ENCODE measurements at regions not wholly inside any gene's neighbourhood (a gene's known extent, or its start where the extent isn't known, plus 50 kb on each side); places are given as distances from the start of the nearest gene placed in this dataset.

DNA sequence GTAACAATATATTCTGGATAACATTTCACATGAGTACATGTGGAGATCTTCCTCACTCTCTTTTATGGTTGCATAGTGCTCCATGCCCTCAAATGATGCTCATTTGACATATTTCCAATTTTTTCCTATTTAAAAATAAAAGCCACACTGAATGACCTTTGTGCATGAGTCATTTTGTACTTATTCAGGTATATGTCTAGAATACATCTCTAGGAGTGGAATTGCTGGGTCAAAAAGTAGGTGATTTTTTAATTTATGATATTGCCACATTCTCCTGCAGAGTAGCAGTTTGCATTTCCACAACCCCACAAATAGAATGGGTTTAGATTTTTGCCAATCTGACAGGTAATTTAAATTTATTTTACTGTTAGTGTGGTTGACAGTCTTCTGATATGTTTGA, 104.8 kb downstream of the RPAP3 start:
- no peaks in the 10 kb centered on the region for H3K27me3 ChIP-seq (ENCODE audit: insufficient read depth)
- no peak overlapping the region for H3K4me2 ChIP-seq
- no peak overlapping the region for H3K4me3 ChIP-seq (ENCODE audit: low read depth in 2 of 2, low read length in 1 of 2)
- H2AFZ ChIP-seq (ENCODE audit: low read depth): no peak overlapping the region
- H3K27ac ChIP-seq (ENCODE audit: low read depth in 2 of 2, low read length in 1 of 2): no peak overlapping the region
- no peaks in the 10 kb centered on the region for H3K4me1 ChIP-seq (ENCODE audit: control insufficient read depth in 1 of 2, insufficient read depth in 2 of 2, low read depth in 1 of 2, low read length in 1 of 2)
- H3K9me2 ChIP-seq: no peaks in the 10 kb centered on the region
- H4K20me1 ChIP-seq (ENCODE audit: insufficient read depth): no peaks in the 10 kb centered on the region
- DNase-seq: no peak
- H3K36me3 ChIP-seq (replicated peaks in 1 of 2; ENCODE audit: control insufficient read depth in 1 of 2, insufficient read depth in 2 of 2, low read length in 1 of 2): no peaks in the 10 kb centered on the region
- TF ChIP-seq SMC3 (IDR thresholded peaks at IDR 0.05; ENCODE audit: low read depth, low read length) (no peak), JUND (IDR thresholded peaks at IDR 0.05) (no peak)
- no peaks in the 10 kb centered on the region for H3K79me2 ChIP-seq (ENCODE audit: insufficient read depth)
- no peaks in the 10 kb centered on the region for H3F3A ChIP-seq (replicated peaks; ENCODE audit: insufficient read depth)
- ChIA-PET POLR2A (no interaction called here), CTCF (no interaction called here)
- H3K9ac ChIP-seq: no peak overlapping the region
- H3K9me3 ChIP-seq: no peaks in the 10 kb centered on the region

GRCh38 chr12:47591795-47592194, 114.0 kb downstream of the RPAP3 start:
- H3F3A ChIP-seq (replicated peaks; ENCODE audit: insufficient read depth): no peaks in the 10 kb centered on the region
- H4K20me1 ChIP-seq (ENCODE audit: insufficient read depth): no peaks in the 10 kb centered on the region
- TF ChIP-seq ELF1 (IDR thresholded peaks at IDR 0.05): no peak
- DNase-seq: no peak
- ChIA-PET CTCF (no interaction called here), POLR2A (no interaction called here)
- no peaks in the 10 kb centered on the region for H3K9me2 ChIP-seq
- 7% methylated on average over 4 of the region's 4 CpGs for WGBS (ENCODE audit: low lambda C conversion rate)
- H3K27me3 ChIP-seq (ENCODE audit: insufficient read depth): no peaks in the 10 kb centered on the region; the same call in 1 of the 2 replicates
- no peak overlapping the region for H2AFZ ChIP-seq (ENCODE audit: low read depth)
- peaks cover 0 to 7% of the 10 kb centered on the region in 2 experiments; a peak in 1 of 4 replicates for H3K4me1 ChIP-seq (ENCODE audit: control insufficient read depth in 1 of 2, insufficient read depth in 2 of 2, low read depth in 1 of 2, low read length in 1 of 2)
- no peak overlapping the region for H3K9ac ChIP-seq
- no peak overlapping the region for H3K4me3 ChIP-seq (ENCODE audit: low read depth in 2 of 2, low read length in 1 of 2)
- H3K27ac ChIP-seq (ENCODE audit: low read depth in 2 of 2, low read length in 1 of 2): no peak overlapping the region
- H3K36me3 ChIP-seq (replicated peaks in 1 of 2; ENCODE audit: control insufficient read depth in 1 of 2, insufficient read depth in 2 of 2, low read length in 1 of 2): no peaks in the 10 kb centered on the region
- no peaks in the 10 kb centered on the region for H3K79me2 ChIP-seq (ENCODE audit: insufficient read depth)
- no peaks in the 10 kb centered on the region for H3K9me3 ChIP-seq
- H3K4me2 ChIP-seq: no peak overlapping the region

DNA sequence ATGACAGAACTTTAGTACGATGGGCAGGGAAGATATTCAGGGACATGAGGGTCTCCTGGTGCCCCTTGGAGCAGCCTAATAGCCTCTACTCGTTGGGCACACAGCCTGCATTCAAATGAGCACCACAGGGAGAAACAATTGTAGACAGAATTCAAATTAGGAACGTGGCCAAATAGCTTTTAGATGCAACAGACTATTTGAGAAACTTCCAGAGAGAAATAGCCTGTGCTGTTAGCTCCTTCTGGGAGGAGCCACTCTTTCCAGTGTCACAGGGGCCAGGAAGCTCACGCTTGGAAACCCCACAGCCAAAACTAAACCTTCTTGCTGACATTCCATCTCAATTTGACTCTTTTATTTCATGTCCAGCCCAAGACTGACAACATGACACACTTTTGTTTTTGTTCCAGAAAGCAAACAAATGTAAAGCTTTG, 114.5 kb downstream of the RPAP3 start:
- Histone ChIP-seq H2AFZ (ENCODE audit: low read depth) (no peak overlapping the region), H3K9me2 (no peaks in the 10 kb centered on the region), H3K36me3 (replicated peaks in 1 of 2; ENCODE audit: control insufficient read depth in 1 of 2, insufficient read depth in 2 of 2, low read length in 1 of 2) (no peaks in the 10 kb centered on the region), H3F3A (replicated peaks; ENCODE audit: insufficient read depth) (no peaks in the 10 kb centered on the region), H3K4me3 (ENCODE audit: low read depth in 2 of 2, low read length in 1 of 2) (no peak overlapping the region), H4K20me1 (ENCODE audit: insufficient read depth) (no peaks in the 10 kb centered on the region), H3K27ac (ENCODE audit: low read depth in 2 of 2, low read length in 1 of 2) (no peak overlapping the region), H3K9me3 (no peaks in the 10 kb centered on the region), H3K4me2 (no peak overlapping the region), H3K4me1 (ENCODE audit: control insufficient read depth in 1 of 2, insufficient read depth in 2 of 2, low read depth in 1 of 2, low read length in 1 of 2) (peaks cover 0 to 7% of the 10 kb centered on the region in 2 experiments; a peak in 1 of 4 replicates), H3K27me3 (ENCODE audit: insufficient read depth) (no peaks in the 10 kb centered on the region; the same call in 1 of the 2 replicates), H3K9ac (no peak overlapping the region), H3K79me2 (ENCODE audit: insufficient read depth) (no peaks in the 10 kb centered on the region)
- ChIA-PET CTCF (no interaction called here), POLR2A (no interaction called here)
- TF ChIP-seq, protein P1, sequence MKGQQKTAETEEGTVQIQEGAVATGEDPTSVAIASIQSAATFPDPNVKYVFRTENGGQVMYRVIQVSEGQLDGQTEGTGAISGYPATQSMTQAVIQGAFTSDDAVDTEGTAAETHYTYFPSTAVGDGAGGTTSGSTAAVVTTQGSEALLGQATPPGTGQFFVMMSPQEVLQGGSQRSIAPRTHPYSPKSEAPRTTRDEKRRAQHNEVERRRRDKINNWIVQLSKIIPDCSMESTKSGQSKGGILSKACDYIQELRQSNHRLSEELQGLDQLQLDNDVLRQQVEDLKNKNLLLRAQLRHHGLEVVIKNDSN (IDR thresholded peaks at IDR 0.05; ENCODE audit: borderline replicate concordance, low read depth): no peak
- TF ChIP-seq ELF1 (IDR thresholded peaks at IDR 0.05) (no peak), GABPA (IDR thresholded peaks at IDR 0.05; ENCODE audit: low read depth) (no peak), MEF2A (IDR thresholded peaks at IDR 0.05; ENCODE audit: borderline replicate concordance, low read depth) (no peak), EZH2phosphoT487 (IDR thresholded peaks at IDR 0.05; ENCODE audit: borderline replicate concordance, low read depth) (no peak), JUND (IDR thresholded peaks at IDR 0.05) (no peak), MXI1 (IDR thresholded peaks at IDR 0.05; ENCODE audit: low read depth, low read length) (no peak), RXRA (IDR thresholded peaks at IDR 0.05; ENCODE audit: borderline replicate concordance, low read depth) (no peak), ZBTB33 (IDR thresholded peaks at IDR 0.05; ENCODE audit: borderline replicate concordance, low read depth) (no peak), NFIC (IDR thresholded peaks at IDR 0.05; ENCODE audit: borderline replicate concordance) (no peak), POLR2AphosphoS5 (IDR thresholded peaks at IDR 0.05; ENCODE audit: low read depth, low read length) (no peak)
- TF ChIP-seq, protein P2, sequence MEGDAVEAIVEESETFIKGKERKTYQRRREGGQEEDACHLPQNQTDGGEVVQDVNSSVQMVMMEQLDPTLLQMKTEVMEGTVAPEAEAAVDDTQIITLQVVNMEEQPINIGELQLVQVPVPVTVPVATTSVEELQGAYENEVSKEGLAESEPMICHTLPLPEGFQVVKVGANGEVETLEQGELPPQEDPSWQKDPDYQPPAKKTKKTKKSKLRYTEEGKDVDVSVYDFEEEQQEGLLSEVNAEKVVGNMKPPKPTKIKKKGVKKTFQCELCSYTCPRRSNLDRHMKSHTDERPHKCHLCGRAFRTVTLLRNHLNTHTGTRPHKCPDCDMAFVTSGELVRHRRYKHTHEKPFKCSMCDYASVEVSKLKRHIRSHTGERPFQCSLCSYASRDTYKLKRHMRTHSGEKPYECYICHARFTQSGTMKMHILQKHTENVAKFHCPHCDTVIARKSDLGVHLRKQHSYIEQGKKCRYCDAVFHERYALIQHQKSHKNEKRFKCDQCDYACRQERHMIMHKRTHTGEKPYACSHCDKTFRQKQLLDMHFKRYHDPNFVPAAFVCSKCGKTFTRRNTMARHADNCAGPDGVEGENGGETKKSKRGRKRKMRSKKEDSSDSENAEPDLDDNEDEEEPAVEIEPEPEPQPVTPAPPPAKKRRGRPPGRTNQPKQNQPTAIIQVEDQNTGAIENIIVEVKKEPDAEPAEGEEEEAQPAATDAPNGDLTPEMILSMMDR (IDR thresholded peaks at IDR 0.05): no peak
- TF ChIP-seq, protein P3, sequence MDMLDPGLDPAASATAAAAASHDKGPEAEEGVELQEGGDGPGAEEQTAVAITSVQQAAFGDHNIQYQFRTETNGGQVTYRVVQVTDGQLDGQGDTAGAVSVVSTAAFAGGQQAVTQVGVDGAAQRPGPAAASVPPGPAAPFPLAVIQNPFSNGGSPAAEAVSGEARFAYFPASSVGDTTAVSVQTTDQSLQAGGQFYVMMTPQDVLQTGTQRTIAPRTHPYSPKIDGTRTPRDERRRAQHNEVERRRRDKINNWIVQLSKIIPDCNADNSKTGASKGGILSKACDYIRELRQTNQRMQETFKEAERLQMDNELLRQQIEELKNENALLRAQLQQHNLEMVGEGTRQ (IDR thresholded peaks at IDR 0.05; ENCODE audit: borderline replicate concordance, low read depth, low read length): no peak
- TF ChIP-seq, protein P4, sequence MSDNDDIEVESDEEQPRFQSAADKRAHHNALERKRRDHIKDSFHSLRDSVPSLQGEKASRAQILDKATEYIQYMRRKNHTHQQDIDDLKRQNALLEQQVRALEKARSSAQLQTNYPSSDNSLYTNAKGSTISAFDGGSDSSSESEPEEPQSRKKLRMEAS (IDR thresholded peaks at IDR 0.05; ENCODE audit: low read depth): no peak
- no peak for DNase-seq
- 25% methylated on average over 4 of the region's 4 CpGs for WGBS (ENCODE audit: low lambda C conversion rate)

All from SK-N-SH (cell line).